Testis (tissue), 2 donors: ENCODE measurements at regions not wholly inside any gene's neighbourhood (a gene's known extent, or its start where the extent isn't known, plus 50 kb on each side); places are given as distances from the start of the nearest gene placed in this dataset.

ENCODE experiments used
- CTCF ChIP-seq, 3 experiments: fragments of 450-650 bp in 2 of 3; fragments of 200-600 bp in 1 of 3; sonication (generic) in 1 of 3; IDR thresholded peaks; one replicate each; pipeline ENCODE4 v1.5.1; 2016 to 2019; ENCODE audit warnings: antibody characterized with exemption in 3 of 3, mild to moderate bottlenecking in 2 of 3, moderate library complexity in 1 of 3
- POLR2A ChIP-seq: fragments of 450-650 bp; IDR thresholded peaks from one replicate; pipeline ENCODE4 v1.6.1; 2017; ENCODE audit warnings: antibody characterized with exemption, mild to moderate bottlenecking, moderate library complexity

- TF ChIP-seq CTCF (IDR thresholded peaks at IDR 0.05): no peak
- TF ChIP-seq POLR2A: no peak
Observed at GRCh38 chr6:119542037-119542436, 192.5 kb upstream of the MAN1A1 start.
